A673 (cell line): ENCODE measurements at regions not wholly inside any gene's neighbourhood (a gene's known extent, or its start where the extent isn't known, plus 50 kb on each side); places are given as distances from the start of the nearest gene placed in this dataset.

Source experiments
- CTCF ChIP-seq: fragments of 300-800, 200-600 bp; sonication (generic); conservative IDR thresholded peaks from 2 replicates; pipeline ENCODE4 v1.5.1; 2017; ENCODE audit warnings: low read depth, mild to moderate bottlenecking, antibody characterized with exemption, low read length, moderate library complexity, mixed read lengths
- EZH2 ChIP-seq: fragments of 200-600 bp; sonication (generic); IDR thresholded peaks from 2 replicates; pipeline ENCODE4 v1.6.1; 2017; ENCODE audit warnings: borderline replicate concordance, low read depth, mild to moderate bottlenecking, mixed read lengths, antibody characterized with exemption, low read length; ENCODE audit not compliant: poor library complexity, severe bottlenecking

DNA sequence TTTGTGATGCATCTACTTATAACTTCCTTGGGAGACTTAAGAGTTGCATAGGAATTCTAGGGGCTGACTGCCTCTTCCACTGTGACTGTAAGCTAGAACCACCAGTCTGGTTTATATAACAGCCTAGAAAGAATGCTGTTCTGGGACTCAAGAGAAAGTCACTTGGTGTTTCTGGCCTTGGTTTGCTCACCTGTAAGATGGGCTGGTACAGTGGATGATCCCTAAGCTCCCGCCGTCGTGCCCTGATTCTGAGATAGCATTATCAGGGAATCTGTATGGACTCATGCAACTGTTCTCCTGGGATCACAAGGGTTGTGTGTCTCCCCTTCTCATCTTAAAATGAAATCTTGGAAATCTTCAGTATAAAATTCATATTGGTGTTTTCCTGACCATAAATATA lies 100.6 kb downstream of the LYZL1 start:
- TF ChIP-seq CTCF (no peak), EZH2 (no peak)
